Parathyroid adenoma (tissue), 2 donors: ENCODE measurements at regions not wholly inside any gene's neighbourhood (a gene's known extent, or its start where the extent isn't known, plus 50 kb on each side); places are given as distances from the start of the nearest gene placed in this dataset.
A peak's percentile ranks its signal among the peaks of the same experiment; 100 is the strongest.

Source experiments
- H2AFZ ChIP-seq: fragments of 300-600 bp; sonication (generic); one replicate; pipeline ENCODE4 v1.7.0; 2017; ENCODE audit warnings: antibody characterized with exemption, mild to moderate bottlenecking
- H3K27ac ChIP-seq: fragments of 300-600 bp; sonication (generic); one replicate; pipeline ENCODE4 v1.7.0; 2017
- H3K27me3 ChIP-seq: fragments of 300-600 bp; sonication (generic); one replicate; pipeline ENCODE4 v1.7.0; 2017; ENCODE audit warnings: low read length; ENCODE audit not compliant: control insufficient read depth, insufficient read depth
- H3K36me3 ChIP-seq: fragments of 300-600 bp; sonication (generic); one replicate; pipeline ENCODE4 v1.7.0; 2017; ENCODE audit warnings: low read length; ENCODE audit not compliant: control insufficient read depth, insufficient read depth
- H3K4me1 ChIP-seq: fragments of 300-600 bp; sonication (generic); one replicate; pipeline ENCODE4 v1.7.0; 2017; ENCODE audit warnings: control low read depth
- H3K4me2 ChIP-seq: fragments of 300-600 bp; sonication (generic); one replicate; pipeline ENCODE4 v1.7.0; 2017; ENCODE audit warnings: low read length
- H3K4me3 ChIP-seq: fragments of 300-600 bp; sonication (generic); one replicate; pipeline ENCODE4 v1.7.0; 2017; ENCODE audit warnings: low read depth, low read length
- H3K79me2 ChIP-seq: fragments of 300-600 bp; sonication (generic); one replicate; pipeline ENCODE4 v1.7.0; 2017; ENCODE audit warnings: control low read depth
- H3K9ac ChIP-seq: fragments of 300-600 bp; sonication (generic); one replicate; pipeline ENCODE4 v1.7.0; 2017; ENCODE audit warnings: mild to moderate bottlenecking
- H3K9me3 ChIP-seq: fragments of 300-600 bp; sonication (generic); one replicate; pipeline ENCODE4 v1.7.0; 2017; ENCODE audit warnings: low read length; ENCODE audit not compliant: control insufficient read depth
- TF ChIP-seq, protein P1 (sequence below): fragments of 300-600 bp; sonication (generic); IDR thresholded peaks from one replicate; pipeline ENCODE4 v1.7.0; 2017; ENCODE audit warnings: antibody characterized with exemption, mild to moderate bottlenecking
- donor health status: primary hyperparathyroidism.

DNA sequence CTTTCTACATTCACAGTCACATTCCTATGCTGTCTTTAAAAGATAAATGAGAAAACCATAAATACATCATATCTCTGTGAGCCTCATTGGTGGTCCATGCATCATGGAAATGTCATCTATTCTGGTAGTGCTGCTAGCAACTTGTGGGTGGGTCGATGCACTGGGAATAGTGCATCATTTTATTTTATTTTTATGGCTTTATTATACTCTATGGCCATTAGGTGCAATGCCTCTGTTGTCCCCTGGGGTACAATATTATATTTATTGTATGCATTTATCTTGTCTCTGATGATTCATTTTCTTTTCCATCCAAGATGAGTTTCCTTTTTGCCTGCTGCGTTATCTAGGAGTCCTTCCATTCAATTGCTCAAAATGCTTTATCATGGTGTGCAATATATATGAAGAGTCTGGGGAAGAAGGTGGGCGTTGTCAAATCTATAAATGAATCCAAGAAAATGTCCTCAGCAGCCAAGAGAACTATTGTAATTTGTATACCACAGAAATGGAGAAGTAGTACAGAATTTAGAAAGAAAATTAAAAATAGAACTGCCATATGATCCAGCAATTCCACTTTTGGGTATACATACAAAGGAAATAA lies 324.0 kb downstream of the KCNJ2 start:
- Histone ChIP-seq H3K36me3 (no peaks in the 10 kb centered on the region), H3K27ac (no peak overlapping the region), H3K79me2 (no peaks in the 10 kb centered on the region), H3K27me3 (no peaks in the 10 kb centered on the region), H2AFZ (no peak overlapping the region), H3K9ac (no peak overlapping the region), H3K9me3 (no peaks in the 10 kb centered on the region), H3K4me3 (no peak overlapping the region), H3K4me2 (no peak overlapping the region), H3K4me1 (no peaks in the 10 kb centered on the region)
- TF ChIP-seq, protein P1, sequence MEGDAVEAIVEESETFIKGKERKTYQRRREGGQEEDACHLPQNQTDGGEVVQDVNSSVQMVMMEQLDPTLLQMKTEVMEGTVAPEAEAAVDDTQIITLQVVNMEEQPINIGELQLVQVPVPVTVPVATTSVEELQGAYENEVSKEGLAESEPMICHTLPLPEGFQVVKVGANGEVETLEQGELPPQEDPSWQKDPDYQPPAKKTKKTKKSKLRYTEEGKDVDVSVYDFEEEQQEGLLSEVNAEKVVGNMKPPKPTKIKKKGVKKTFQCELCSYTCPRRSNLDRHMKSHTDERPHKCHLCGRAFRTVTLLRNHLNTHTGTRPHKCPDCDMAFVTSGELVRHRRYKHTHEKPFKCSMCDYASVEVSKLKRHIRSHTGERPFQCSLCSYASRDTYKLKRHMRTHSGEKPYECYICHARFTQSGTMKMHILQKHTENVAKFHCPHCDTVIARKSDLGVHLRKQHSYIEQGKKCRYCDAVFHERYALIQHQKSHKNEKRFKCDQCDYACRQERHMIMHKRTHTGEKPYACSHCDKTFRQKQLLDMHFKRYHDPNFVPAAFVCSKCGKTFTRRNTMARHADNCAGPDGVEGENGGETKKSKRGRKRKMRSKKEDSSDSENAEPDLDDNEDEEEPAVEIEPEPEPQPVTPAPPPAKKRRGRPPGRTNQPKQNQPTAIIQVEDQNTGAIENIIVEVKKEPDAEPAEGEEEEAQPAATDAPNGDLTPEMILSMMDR = no peak

DNA sequence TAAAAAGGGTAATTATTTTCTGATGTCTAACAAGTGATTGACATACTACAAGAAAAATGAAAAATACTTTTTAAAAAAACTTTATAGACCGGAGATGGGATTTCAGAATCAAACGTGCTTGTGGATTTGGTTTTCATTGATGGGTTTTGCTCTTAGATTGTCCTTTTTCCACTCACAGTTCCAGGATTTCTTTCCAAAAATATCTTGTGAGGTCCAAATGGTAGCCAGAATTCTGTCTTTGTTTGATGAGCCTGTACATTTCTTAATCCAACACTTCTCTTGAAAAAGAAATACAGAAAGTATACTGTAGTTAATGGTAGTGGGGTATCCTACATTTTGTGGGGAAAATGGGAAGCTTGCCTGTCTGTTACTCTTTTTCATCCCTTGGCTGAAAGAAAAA lies 329.3 kb downstream of the KCNJ2 start:
- Histone ChIP-seq H3K9me3 (no peaks in the 10 kb centered on the region), H3K9ac (no peak overlapping the region), H3K36me3 (no peaks in the 10 kb centered on the region), H3K4me1 (peaks cover 15% of the 10 kb centered on the region), H3K27ac (peak overlapping the region; percentile 25), H3K27me3 (no peaks in the 10 kb centered on the region), H2AFZ (peak overlapping the region; percentile 65), H3K79me2 (no peaks in the 10 kb centered on the region), H3K4me3 (no peak overlapping the region), H3K4me2 (no peak overlapping the region)
- TF ChIP-seq, protein P1 = no peak

DNA sequence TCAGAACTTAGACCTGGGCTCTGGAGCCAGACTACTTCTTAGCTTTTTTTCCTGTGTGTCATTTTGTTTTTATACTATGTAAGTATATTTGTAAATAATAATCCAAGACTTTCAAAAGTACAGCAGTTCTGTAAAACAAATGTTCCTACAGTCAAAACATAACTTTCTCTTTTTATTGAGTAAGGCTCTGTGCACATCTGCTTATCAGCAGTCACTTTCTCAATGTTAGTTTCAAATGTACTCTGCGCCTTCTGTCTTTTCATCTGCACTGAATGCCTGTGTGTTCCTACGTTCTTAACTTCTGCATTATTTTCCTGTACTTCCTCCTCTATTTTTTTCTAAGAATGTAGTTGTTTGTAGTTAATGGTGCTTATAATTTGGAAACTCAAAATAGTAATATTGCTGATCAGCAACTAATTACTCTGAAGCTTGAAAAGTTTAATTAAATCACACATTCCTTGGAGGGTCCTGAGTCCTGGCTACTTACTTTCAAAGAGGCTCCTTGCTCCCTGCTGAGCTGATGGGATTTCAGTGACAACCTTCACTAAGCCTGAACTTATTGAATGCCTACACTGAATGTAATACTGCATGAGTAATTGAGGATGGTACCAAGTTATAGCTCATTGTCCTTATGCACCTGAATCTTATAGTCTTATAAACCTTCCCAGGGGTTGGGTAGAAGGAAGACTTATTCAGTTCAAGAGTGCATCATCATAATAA lies 329.9 kb downstream of the KCNJ2 start:
- Histone ChIP-seq H3K36me3 (no peaks in the 10 kb centered on the region), H3K4me3 (no peak overlapping the region), H3K4me2 (no peak overlapping the region), H3K9me3 (no peaks in the 10 kb centered on the region), H2AFZ (peak overlapping the region; percentile 65), H3K4me1 (peaks cover 15% of the 10 kb centered on the region), H3K27me3 (no peaks in the 10 kb centered on the region), H3K79me2 (no peaks in the 10 kb centered on the region), H3K27ac (peak overlapping the region; percentile 25), H3K9ac (no peak overlapping the region)
- TF ChIP-seq, protein P1 = no peak

GRCh38 chr17:70503449-70503848 lies 334.1 kb downstream of the KCNJ2 start:
- H2AFZ ChIP-seq = no peak overlapping the region
- peaks cover 19% of the 10 kb centered on the region for H3K4me1 ChIP-seq
- no peaks in the 10 kb centered on the region for H3K27me3 ChIP-seq
- H3K36me3 ChIP-seq = no peaks in the 10 kb centered on the region
- no peaks in the 10 kb centered on the region for H3K79me2 ChIP-seq
- no peak overlapping the region for H3K27ac ChIP-seq
- no peaks in the 10 kb centered on the region for H3K9me3 ChIP-seq
- no peak overlapping the region for H3K4me3 ChIP-seq
- H3K4me2 ChIP-seq = no peak overlapping the region
- TF ChIP-seq, protein P1 = no peak
- no peak overlapping the region for H3K9ac ChIP-seq

DNA sequence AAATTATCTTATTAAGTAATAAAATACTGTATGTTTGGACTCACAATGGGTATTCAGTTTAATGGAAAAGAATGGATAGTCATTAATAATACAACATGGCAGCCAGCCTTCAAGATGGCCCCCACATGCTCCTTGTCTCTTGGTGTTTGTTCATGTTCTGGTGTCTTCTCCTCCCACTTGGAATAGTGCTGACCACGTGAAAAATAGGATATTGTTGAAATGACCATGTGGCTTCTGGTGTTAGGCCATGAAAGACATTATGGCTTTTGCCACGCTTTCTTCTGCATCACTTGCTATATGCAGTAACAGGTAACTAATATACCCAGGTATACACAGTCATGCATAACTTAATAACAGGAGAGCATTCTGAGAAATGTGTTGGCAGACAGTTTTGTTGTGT lies 341.0 kb downstream of the KCNJ2 start:
- no peaks in the 10 kb centered on the region for H3K27me3 ChIP-seq
- no peak overlapping the region for H3K4me2 ChIP-seq
- TF ChIP-seq, protein P1 = no peak
- H3K9me3 ChIP-seq = no peaks in the 10 kb centered on the region
- H3K9ac ChIP-seq = no peak overlapping the region
- no peak overlapping the region for H2AFZ ChIP-seq
- H3K4me3 ChIP-seq = no peak overlapping the region
- H3K27ac ChIP-seq = no peak overlapping the region
- peaks cover 4% of the 10 kb centered on the region for H3K4me1 ChIP-seq
- H3K79me2 ChIP-seq = no peaks in the 10 kb centered on the region
- H3K36me3 ChIP-seq = no peaks in the 10 kb centered on the region
